ENCODE measurements at regions not wholly inside any gene's neighbourhood (a gene's known extent, or its start where the extent isn't known, plus 50 kb on each side); places are given as distances from the start of the nearest gene placed in this dataset.
A peak's percentile ranks its signal among the peaks of the same experiment; 100 is the strongest.
"Not testable (repeated sequence)": the region's sequence is repeated elsewhere in the genome, so short reads cannot be mapped to it uniquely, and the experiment has no call there.

GRCh38 chrX:109049416-109049815 lies 313.1 kb upstream of the IRS4 start:
- no peak overlapping the region for H3K4me3 Mint-ChIP-seq
- no peaks in the 10 kb centered on the region for H3K4me1 Mint-ChIP-seq
- no peaks in the 10 kb centered on the region for H3K27me3 Mint-ChIP-seq
- no peak overlapping the region for H3K27ac Mint-ChIP-seq
- no peaks in the 10 kb centered on the region for H3K36me3 Mint-ChIP-seq
- no peaks in the 10 kb centered on the region for H3K9me3 Mint-ChIP-seq

- no peaks in the 10 kb centered on the region for H3K27me3 Mint-ChIP-seq
- H3K36me3 Mint-ChIP-seq = no peaks in the 10 kb centered on the region
- no peak overlapping the region for H3K27ac Mint-ChIP-seq
Observed at GRCh38 chrX:109040057-109040456, 303.7 kb upstream of the IRS4 start.

GRCh38 chrX:109036624-109037023 lies 300.3 kb upstream of the IRS4 start:
- no peak overlapping the region for H3K4me3 Mint-ChIP-seq
- no peaks in the 10 kb centered on the region for H3K9me3 Mint-ChIP-seq
- no peak overlapping the region for H3K27ac Mint-ChIP-seq
- H3K36me3 Mint-ChIP-seq = no peaks in the 10 kb centered on the region
- H3K4me1 Mint-ChIP-seq = no peaks in the 10 kb centered on the region
- no peaks in the 10 kb centered on the region for H3K27me3 Mint-ChIP-seq

More at GRCh38 chrX:109040057-109040456, 303.7 kb upstream of the IRS4 start:
- Mint-ChIP-seq H3K9me3 (no peaks in the 10 kb centered on the region), H3K4me3 (no peak overlapping the region), H3K4me1 (no peaks in the 10 kb centered on the region)

GRCh38 chrX:108993909-108994308 lies 257.5 kb upstream of the IRS4 start:
- Mint-ChIP-seq H3K9me3 (peaks cover 0 to 5% (median 3%) of the 10 kb centered on the region in 3 donors), H3K36me3 (peaks cover 2% of the 10 kb centered on the region), H3K27me3 (no peaks in the 10 kb centered on the region), H3K4me3 (no peak overlapping the region), H3K4me1 (no peaks in the 10 kb centered on the region), H3K27ac (no peak overlapping the region)

- H3K27me3 Mint-ChIP-seq, H3K4me1 Mint-ChIP-seq, H3K36me3 Mint-ChIP-seq, H3K9me3 Mint-ChIP-seq, H3K27ac Mint-ChIP-seq, H3K4me3 Mint-ChIP-seq: not testable (repeated sequence)
Observed at GRCh38 chrX:108972899-108973298, 236.5 kb upstream of the IRS4 start.

- Mint-ChIP-seq H3K9me3 (peaks cover 0 to 4% (median 3%) of the 10 kb centered on the region in 3 donors), H3K27ac (no peak overlapping the region), H3K4me3 (no peak overlapping the region), H3K36me3 (no peaks in the 10 kb centered on the region), H3K4me1 (no peaks in the 10 kb centered on the region), H3K27me3 (peaks cover 1% of the 10 kb centered on the region)
Observed at GRCh38 chrX:108947205-108947604, 210.8 kb upstream of the IRS4 start.

- H3K9me3 Mint-ChIP-seq = peaks cover 3 to 9% (median 3%) of the 10 kb centered on the region in 3 donors
- H3K36me3 Mint-ChIP-seq = no peaks in the 10 kb centered on the region
- peaks cover 1% of the 10 kb centered on the region for H3K27me3 Mint-ChIP-seq
- no peak overlapping the region for H3K27ac Mint-ChIP-seq
- no peaks in the 10 kb centered on the region for H3K4me1 Mint-ChIP-seq
- no peak overlapping the region for H3K4me3 Mint-ChIP-seq
Observed at GRCh38 chrX:108946531-108946930, 210.2 kb upstream of the IRS4 start.

- peaks cover 3 to 9% (median 3%) of the 10 kb centered on the region in 3 donors for H3K9me3 Mint-ChIP-seq
- no peaks in the 10 kb centered on the region for H3K36me3 Mint-ChIP-seq
- peaks cover 1% of the 10 kb centered on the region for H3K27me3 Mint-ChIP-seq
- no peaks in the 10 kb centered on the region for H3K4me1 Mint-ChIP-seq
- H3K4me3 Mint-ChIP-seq = no peak overlapping the region
- no peak overlapping the region for H3K27ac Mint-ChIP-seq
Observed at GRCh38 chrX:108945883-108946523, 209.6 kb upstream of the IRS4 start.

GRCh38 chrX:108914791-108915190 lies 178.4 kb upstream of the IRS4 start:
- Mint-ChIP-seq H3K36me3 (no peaks in the 10 kb centered on the region), H3K9me3 (peaks cover 3 to 19% (median 5%) of the 10 kb centered on the region in 3 donors), H3K4me1 (no peaks in the 10 kb centered on the region), H3K27ac (peak overlapping the region in 1 of 3 donors; percentile 23), H3K27me3 (no peaks in the 10 kb centered on the region), H3K4me3 (peak overlapping the region in 1 of 4 donors; percentile 50)

- H3K4me1 Mint-ChIP-seq, H3K9me3 Mint-ChIP-seq, H3K36me3 Mint-ChIP-seq, H3K27ac Mint-ChIP-seq, H3K4me3 Mint-ChIP-seq, H3K27me3 Mint-ChIP-seq: not testable (repeated sequence)
Observed at GRCh38 chrX:108903831-108904230, 167.5 kb upstream of the IRS4 start.

GRCh38 chrX:108900333-108900732 lies 164.0 kb upstream of the IRS4 start:
- Mint-ChIP-seq H3K27me3 (no peaks in the 10 kb centered on the region), H3K9me3 (peaks cover 2 to 9% (median 6%) of the 10 kb centered on the region in 3 donors), H3K36me3 (no peaks in the 10 kb centered on the region), H3K27ac (no peak overlapping the region), H3K4me3 (no peak overlapping the region), H3K4me1 (no peaks in the 10 kb centered on the region)

GRCh38 chrX:108896349-108896748 lies 160.0 kb upstream of the IRS4 start:
- not testable (repeated sequence) for H3K27me3 Mint-ChIP-seq, H3K4me3 Mint-ChIP-seq, H3K27ac Mint-ChIP-seq, H3K36me3 Mint-ChIP-seq, H3K4me1 Mint-ChIP-seq
- H3K9me3 Mint-ChIP-seq = peaks cover 2 to 14% (median 6%) of the 10 kb centered on the region in 3 donors

- H3K4me3 Mint-ChIP-seq = no peak overlapping the region
- H3K36me3 Mint-ChIP-seq = peaks cover 2% of the 10 kb centered on the region
- peaks cover 4 to 15% (median 14%) of the 10 kb centered on the region in 3 donors for H3K9me3 Mint-ChIP-seq
- no peaks in the 10 kb centered on the region for H3K4me1 Mint-ChIP-seq
- no peaks in the 10 kb centered on the region for H3K27me3 Mint-ChIP-seq
- H3K27ac Mint-ChIP-seq = no peak overlapping the region
Observed at GRCh38 chrX:108892501-108892900, 156.1 kb upstream of the IRS4 start.

- Mint-ChIP-seq H3K4me1 (no peaks in the 10 kb centered on the region), H3K9me3 (no peaks in the 10 kb centered on the region), H3K36me3 (no peaks in the 10 kb centered on the region), H3K27me3 (peaks cover 1% of the 10 kb centered on the region), H3K27ac (no peak overlapping the region), H3K4me3 (no peak overlapping the region)
Observed at GRCh38 chrX:108875548-108875947, 139.2 kb upstream of the IRS4 start.

- not testable (repeated sequence) for H3K4me3 Mint-ChIP-seq, H3K27me3 Mint-ChIP-seq, H3K36me3 Mint-ChIP-seq, H3K4me1 Mint-ChIP-seq, H3K27ac Mint-ChIP-seq, H3K9me3 Mint-ChIP-seq
Observed at GRCh38 chrX:108843039-108843438, 106.7 kb upstream of the IRS4 start.

- Mint-ChIP-seq H3K36me3 (no peaks in the 10 kb centered on the region), H3K27ac (no peak overlapping the region), H3K4me1 (no peaks in the 10 kb centered on the region), H3K9me3 (no peaks in the 10 kb centered on the region), H3K4me3 (no peak overlapping the region), H3K27me3 (no peaks in the 10 kb centered on the region)
Observed at GRCh38 chrX:108833993-108834392, 97.6 kb upstream of the IRS4 start.

All from IgD-negative memory B cell (primary cell).